Nephron progenitor cell (in vitro differentiated cells): ENCODE measurements at regions not wholly inside any gene's neighbourhood (a gene's known extent, or its start where the extent isn't known, plus 50 kb on each side); places are given as distances from the start of the nearest gene placed in this dataset.

ENCODE experiments used
- DNase-seq: peaks from one replicate; pipeline ENCODE4 v3.0.0; 2021
- H3K27ac Mint-ChIP-seq: 2 replicates; pipeline ENCODE4 v1.8.0; 2021; ENCODE audit warnings: mild to moderate bottlenecking, moderate library complexity, mixed read lengths
- H3K27me3 Mint-ChIP-seq: 2 replicates; pipeline ENCODE4 v1.8.0; 2021; ENCODE audit warnings: mild to moderate bottlenecking, low read depth, mixed read lengths; ENCODE audit not compliant: poor library complexity
- H3K36me3 Mint-ChIP-seq: 2 replicates; pipeline ENCODE4 v1.8.0; 2021; ENCODE audit warnings: low read depth, mixed read lengths
- H3K4me1 Mint-ChIP-seq: 2 replicates; pipeline ENCODE4 v1.8.0; 2021; ENCODE audit warnings: mixed read lengths
- H3K4me3 Mint-ChIP-seq: 2 replicates; pipeline ENCODE4 v1.8.0; 2021; ENCODE audit warnings: mild to moderate bottlenecking, moderate library complexity, mixed read lengths
- H3K9me3 Mint-ChIP-seq: 2 replicates; pipeline ENCODE4 v1.8.0; 2021; ENCODE audit warnings: mild to moderate bottlenecking, moderate library complexity, mixed read lengths
- CTCF ChIP-seq: fragments of 200-600 bp; sonication (generic); IDR thresholded peaks from 2 replicates; pipeline ENCODE4 v1.5.0; 2021; ENCODE audit warnings: antibody characterized with exemption

- H3K27me3 Mint-ChIP-seq, result peaks cover 15% of the 10 kb centered on the region
- no peaks in the 10 kb centered on the region for H3K4me1 Mint-ChIP-seq
- no peaks in the 10 kb centered on the region for H3K36me3 Mint-ChIP-seq
- no peak overlapping the region for H3K27ac Mint-ChIP-seq
- no peak overlapping the region for H3K4me3 Mint-ChIP-seq
- no peak for TF ChIP-seq CTCF
- H3K9me3 Mint-ChIP-seq, result peaks cover 35% of the 10 kb centered on the region
- DNase-seq, result no peak
Measured at GRCh38 chr14:23876160-23876750, 77.3 kb upstream of the DHRS4 start.

- no peak overlapping the region for H3K27ac Mint-ChIP-seq
- H3K4me1 Mint-ChIP-seq, result no peaks in the 10 kb centered on the region
- H3K36me3 Mint-ChIP-seq, result no peaks in the 10 kb centered on the region
- H3K27me3 Mint-ChIP-seq, result peaks cover 17% of the 10 kb centered on the region
- H3K4me3 Mint-ChIP-seq, result no peak overlapping the region
- no peak for TF ChIP-seq CTCF
- DNase-seq, result no peak
- H3K9me3 Mint-ChIP-seq, result peaks cover 31% of the 10 kb centered on the region
Measured at GRCh38 chr14:23877111-23877510, 76.5 kb upstream of the DHRS4 start.

- H3K27ac Mint-ChIP-seq, result no peak overlapping the region
- peaks cover 31% of the 10 kb centered on the region for H3K9me3 Mint-ChIP-seq
- H3K4me1 Mint-ChIP-seq, result no peaks in the 10 kb centered on the region
- H3K4me3 Mint-ChIP-seq, result no peak overlapping the region
- DNase-seq, result no peak
- H3K27me3 Mint-ChIP-seq, result peaks cover 17% of the 10 kb centered on the region
- no peak for TF ChIP-seq CTCF
- no peaks in the 10 kb centered on the region for H3K36me3 Mint-ChIP-seq
Measured at GRCh38 chr14:23877538-23878180, 75.9 kb upstream of the DHRS4 start.

GRCh38 chr14:23881282-23881681 is 72.3 kb upstream of the DHRS4 start:
- Mint-ChIP-seq H3K4me1 (no peaks in the 10 kb centered on the region), H3K9me3 (peaks cover 18% of the 10 kb centered on the region), H3K27ac (no peak overlapping the region), H3K36me3 (no peaks in the 10 kb centered on the region), H3K4me3 (no peak overlapping the region), H3K27me3 (peaks cover 7% of the 10 kb centered on the region)
- no peak for DNase-seq
- no peak for TF ChIP-seq CTCF

GRCh38 chr14:23883684-23884540 is 69.7 kb upstream of the DHRS4 start:
- no peak overlapping the region for H3K27ac Mint-ChIP-seq
- H3K4me1 Mint-ChIP-seq, result no peaks in the 10 kb centered on the region
- peaks cover 32% of the 10 kb centered on the region for H3K9me3 Mint-ChIP-seq
- TF ChIP-seq CTCF, result no peak
- DNase-seq, result no peak
- H3K4me3 Mint-ChIP-seq, result no peak overlapping the region
- no peaks in the 10 kb centered on the region for H3K36me3 Mint-ChIP-seq
- H3K27me3 Mint-ChIP-seq, result peaks cover 7% of the 10 kb centered on the region
